HL-60 (cell line): ENCODE measurements at regions not wholly inside any gene's neighbourhood (a gene's known extent, or its start where the extent isn't known, plus 50 kb on each side); places are given as distances from the start of the nearest gene placed in this dataset.

Experiments used
- DNase-seq, 2 experiments: peaks; one replicate each; pipeline ENCODE4 v3.0.0-alpha.2; 2010 to 2020; ENCODE audit warnings: low read depth in 1 of 2, low spot score in 1 of 2
- H3K27ac ChIP-seq: fragments of 250-450 bp; sonication (Bioruptor Pico); replicated peaks from 2 replicates; pipeline ENCODE4 v1.5.1; 2020; ENCODE audit warnings: mild to moderate bottlenecking, moderate library complexity
- H3K27me3 ChIP-seq: fragments of 250-450 bp; sonication (Bioruptor Pico); 2 replicates; pipeline ENCODE4 v1.5.1; 2021; ENCODE audit warnings: mild to moderate bottlenecking, moderate library complexity; ENCODE audit not compliant: insufficient read depth, poor library complexity, severe bottlenecking
- H3K4me3 ChIP-seq: replicated peaks from 2 replicates; pipeline ENCODE4 v1.5.1; 2011; ENCODE audit warnings: mild to moderate bottlenecking, control low read depth, low read length; ENCODE audit not compliant: insufficient read depth
- GABPA ChIP-seq: IDR thresholded peaks from 2 replicates; pipeline ENCODE4 v1.6.1; 2012; ENCODE audit warnings: low read depth
- POLR2AphosphoS5 ChIP-seq: IDR thresholded peaks from 2 replicates; pipeline ENCODE4 v1.6.1; 2012; ENCODE audit warnings: low read depth
- SPI1 ChIP-seq: IDR thresholded peaks from 2 replicates; pipeline ENCODE4 v1.6.1; 2012; ENCODE audit warnings: low read depth, mild to moderate bottlenecking, borderline replicate concordance
- TF ChIP-seq, protein P1 (sequence below): IDR thresholded peaks from one replicate; pipeline ENCODE4 v1.5.1; 2011; ENCODE audit warnings: low read length, control low read depth, inconsistent platforms; ENCODE audit not compliant: insufficient read depth
- TF ChIP-seq, protein P2 (sequence below): IDR thresholded peaks from 2 replicates; pipeline ENCODE4 v1.6.1; 2012; ENCODE audit warnings: low read depth; ENCODE audit not compliant: insufficient replicate concordance

GRCh38 chr6:18684343-18684742, 297.2 kb downstream of the RNF144B start:
- no peak for DNase-seq
- TF ChIP-seq GABPA, result no peak
- no peak for TF ChIP-seq POLR2AphosphoS5
- H3K27ac ChIP-seq, result no peak overlapping the region
- no peaks in the 10 kb centered on the region for H3K27me3 ChIP-seq
- no peak overlapping the region for H3K4me3 ChIP-seq

DNA sequence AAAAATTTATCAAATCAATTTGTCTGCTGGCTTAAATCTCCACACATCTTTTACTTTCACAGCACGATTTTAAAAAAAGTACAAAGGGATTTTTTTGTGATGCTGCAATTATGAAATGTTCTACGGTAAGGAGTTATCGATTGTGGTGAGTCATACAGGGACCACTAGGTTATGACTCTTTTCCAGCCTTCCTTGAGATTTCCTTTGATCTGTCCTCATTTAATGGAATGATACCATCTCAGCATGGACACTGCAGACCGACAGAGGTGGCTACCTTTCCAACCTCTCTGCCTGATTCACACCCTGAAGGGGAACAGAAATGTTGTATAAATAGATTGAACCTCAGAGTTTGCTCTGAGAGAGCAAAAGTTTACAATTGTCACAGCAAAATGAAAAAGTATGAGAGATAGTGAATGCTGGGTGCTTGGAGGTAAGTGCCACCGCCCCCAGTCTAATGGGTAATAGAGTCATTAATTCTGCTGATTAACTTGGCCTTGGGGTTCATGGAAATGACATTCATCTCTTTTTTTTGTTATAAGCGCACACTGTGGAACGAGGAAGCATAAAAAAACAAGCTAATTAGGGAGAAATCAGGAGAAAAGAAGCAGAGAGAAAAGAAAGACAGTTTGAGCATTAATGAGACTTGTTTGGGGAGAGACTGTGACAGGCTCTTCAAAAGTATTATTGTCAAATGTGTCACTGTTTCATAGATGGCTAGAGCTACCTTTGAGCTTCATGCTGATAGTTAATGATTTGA, 306.0 kb downstream of the RNF144B start:
- no peak for TF ChIP-seq SPI1
- no peak for TF ChIP-seq GABPA
- TF ChIP-seq, protein P1, sequence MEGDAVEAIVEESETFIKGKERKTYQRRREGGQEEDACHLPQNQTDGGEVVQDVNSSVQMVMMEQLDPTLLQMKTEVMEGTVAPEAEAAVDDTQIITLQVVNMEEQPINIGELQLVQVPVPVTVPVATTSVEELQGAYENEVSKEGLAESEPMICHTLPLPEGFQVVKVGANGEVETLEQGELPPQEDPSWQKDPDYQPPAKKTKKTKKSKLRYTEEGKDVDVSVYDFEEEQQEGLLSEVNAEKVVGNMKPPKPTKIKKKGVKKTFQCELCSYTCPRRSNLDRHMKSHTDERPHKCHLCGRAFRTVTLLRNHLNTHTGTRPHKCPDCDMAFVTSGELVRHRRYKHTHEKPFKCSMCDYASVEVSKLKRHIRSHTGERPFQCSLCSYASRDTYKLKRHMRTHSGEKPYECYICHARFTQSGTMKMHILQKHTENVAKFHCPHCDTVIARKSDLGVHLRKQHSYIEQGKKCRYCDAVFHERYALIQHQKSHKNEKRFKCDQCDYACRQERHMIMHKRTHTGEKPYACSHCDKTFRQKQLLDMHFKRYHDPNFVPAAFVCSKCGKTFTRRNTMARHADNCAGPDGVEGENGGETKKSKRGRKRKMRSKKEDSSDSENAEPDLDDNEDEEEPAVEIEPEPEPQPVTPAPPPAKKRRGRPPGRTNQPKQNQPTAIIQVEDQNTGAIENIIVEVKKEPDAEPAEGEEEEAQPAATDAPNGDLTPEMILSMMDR, result no peak
- no peak for TF ChIP-seq POLR2AphosphoS5
- TF ChIP-seq, protein P2, sequence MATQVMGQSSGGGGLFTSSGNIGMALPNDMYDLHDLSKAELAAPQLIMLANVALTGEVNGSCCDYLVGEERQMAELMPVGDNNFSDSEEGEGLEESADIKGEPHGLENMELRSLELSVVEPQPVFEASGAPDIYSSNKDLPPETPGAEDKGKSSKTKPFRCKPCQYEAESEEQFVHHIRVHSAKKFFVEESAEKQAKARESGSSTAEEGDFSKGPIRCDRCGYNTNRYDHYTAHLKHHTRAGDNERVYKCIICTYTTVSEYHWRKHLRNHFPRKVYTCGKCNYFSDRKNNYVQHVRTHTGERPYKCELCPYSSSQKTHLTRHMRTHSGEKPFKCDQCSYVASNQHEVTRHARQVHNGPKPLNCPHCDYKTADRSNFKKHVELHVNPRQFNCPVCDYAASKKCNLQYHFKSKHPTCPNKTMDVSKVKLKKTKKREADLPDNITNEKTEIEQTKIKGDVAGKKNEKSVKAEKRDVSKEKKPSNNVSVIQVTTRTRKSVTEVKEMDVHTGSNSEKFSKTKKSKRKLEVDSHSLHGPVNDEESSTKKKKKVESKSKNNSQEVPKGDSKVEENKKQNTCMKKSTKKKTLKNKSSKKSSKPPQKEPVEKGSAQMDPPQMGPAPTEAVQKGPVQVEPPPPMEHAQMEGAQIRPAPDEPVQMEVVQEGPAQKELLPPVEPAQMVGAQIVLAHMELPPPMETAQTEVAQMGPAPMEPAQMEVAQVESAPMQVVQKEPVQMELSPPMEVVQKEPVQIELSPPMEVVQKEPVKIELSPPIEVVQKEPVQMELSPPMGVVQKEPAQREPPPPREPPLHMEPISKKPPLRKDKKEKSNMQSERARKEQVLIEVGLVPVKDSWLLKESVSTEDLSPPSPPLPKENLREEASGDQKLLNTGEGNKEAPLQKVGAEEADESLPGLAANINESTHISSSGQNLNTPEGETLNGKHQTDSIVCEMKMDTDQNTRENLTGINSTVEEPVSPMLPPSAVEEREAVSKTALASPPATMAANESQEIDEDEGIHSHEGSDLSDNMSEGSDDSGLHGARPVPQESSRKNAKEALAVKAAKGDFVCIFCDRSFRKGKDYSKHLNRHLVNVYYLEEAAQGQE, result no peak
- no peak for DNase-seq
- Histone ChIP-seq H3K4me3 (no peak overlapping the region), H3K27me3 (no peaks in the 10 kb centered on the region), H3K27ac (no peak overlapping the region)

GRCh38 chr6:18693881-18694280, 306.7 kb downstream of the RNF144B start:
- TF ChIP-seq, protein P1, result no peak
- TF ChIP-seq, protein P2, result no peak
- TF ChIP-seq GABPA (no peak), SPI1 (no peak)
- H3K27ac ChIP-seq, result no peak overlapping the region

DNA sequence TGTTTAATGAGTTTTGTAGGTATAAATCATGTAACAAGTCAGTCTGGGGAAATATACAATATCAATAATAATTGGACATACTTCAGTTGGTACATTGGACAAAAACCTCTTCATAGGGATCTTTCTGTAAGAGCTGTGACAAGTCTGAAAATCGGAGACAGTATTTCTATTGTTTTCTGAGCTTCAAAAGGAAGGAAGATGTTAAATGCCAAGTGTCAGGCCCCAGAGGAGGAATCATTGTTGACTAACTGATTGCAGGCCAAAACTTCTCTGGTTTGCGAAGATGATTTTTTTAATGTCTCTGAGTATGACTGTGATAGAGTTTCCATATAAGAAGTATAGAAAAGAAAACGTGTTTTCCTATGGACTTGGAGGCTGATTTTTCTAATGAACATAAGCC, 316.4 kb downstream of the RNF144B start:
- DNase-seq, result no peak
- H3K27ac ChIP-seq, result no peak overlapping the region
- H3K4me3 ChIP-seq, result no peak overlapping the region
- H3K27me3 ChIP-seq, result peaks cover 2% of the 10 kb centered on the region
- no peak for TF ChIP-seq GABPA
- TF ChIP-seq SPI1, result no peak
- TF ChIP-seq, protein P2, result no peak
- TF ChIP-seq POLR2AphosphoS5, result no peak
- TF ChIP-seq, protein P1, result no peak

More at GRCh38 chr6:18693881-18694280, 306.7 kb downstream of the RNF144B start:
- no peak for DNase-seq
- H3K4me3 ChIP-seq, result no peak overlapping the region
- H3K27me3 ChIP-seq, result peaks cover 2% of the 10 kb centered on the region
